H1 (cell line): ENCODE measurements at regions not wholly inside any gene's neighbourhood (a gene's known extent, or its start where the extent isn't known, plus 50 kb on each side); places are given as distances from the start of the nearest gene placed in this dataset.

Experiments
- CTCF ChIA-PET: fragments of 300-600 bp; sonication (Branson Sonifier 250); formaldehyde crosslinking; loops from one replicate; lab custom pipeline; 2021; ENCODE audit not compliant: partially characterized antibody; lab: Charles Lee
- POLR2A ChIA-PET: fragments of 300-600 bp; sonication (Branson Sonifier 250); formaldehyde crosslinking; loops from one replicate; lab custom pipeline; 2021; ENCODE audit warnings: inconsistent platforms; ENCODE audit not compliant: partially characterized antibody; lab: Charles Lee
- DNase-seq, 2 experiments: peaks; one replicate each; pipeline versions ENCODE4 v3.0.0 to v3.0.0-alpha.2; 2010 to 2022; ENCODE audit warnings: low spot score in 2 of 2, low read depth in 1 of 2, mixed read lengths in 1 of 2
- FAIRE-seq: peaks from 2 replicates; lab custom pipeline; 2011; peaks lifted over from hg19 to GRCh38; lab: Jason Lieb, UNC
- H2AFZ ChIP-seq: 2 replicates; pipeline ENCODE4 v1.8.1; 2012; ENCODE audit warnings: low read length, inconsistent platforms
- H2AK5ac ChIP-seq: 2 replicates; pipeline ENCODE4 v1.6.1; 2013; ENCODE audit warnings: low read depth, low read length
- H2BK120ac ChIP-seq: replicated peaks from 2 replicates; pipeline ENCODE3; 2013; ENCODE audit warnings: low read depth, low read length, inconsistent platforms
- H2BK12ac ChIP-seq: 2 replicates; pipeline ENCODE4 v1.6.1; 2013; ENCODE audit warnings: low read depth, low read length
- H2BK15ac ChIP-seq: 2 replicates; pipeline ENCODE4 v1.6.1; 2013; ENCODE audit warnings: low read length
- H2BK20ac ChIP-seq: 2 replicates; pipeline ENCODE4 v1.6.1; 2013; ENCODE audit warnings: low read length
- H2BK5ac ChIP-seq: 2 replicates; pipeline ENCODE4 v1.6.1; 2013; ENCODE audit warnings: low read depth, low read length
- H3K14ac ChIP-seq: 2 replicates; pipeline ENCODE4 v1.6.1; 2013; ENCODE audit warnings: inconsistent platforms; ENCODE audit not compliant: insufficient read length
- H3K18ac ChIP-seq: 2 replicates; pipeline ENCODE4 v1.6.1; 2013; ENCODE audit warnings: low read length; ENCODE audit errors: extremely low read depth
- H3K23ac ChIP-seq: 2 replicates; pipeline ENCODE4 v1.6.1; 2013; ENCODE audit warnings: inconsistent platforms; ENCODE audit not compliant: insufficient read length
- H3K23me2 ChIP-seq: 2 replicates; pipeline ENCODE4 v1.6.1; 2013; ENCODE audit warnings: low read depth, low read length
- H3K27ac ChIP-seq: 2 replicates; pipeline ENCODE4 v1.6.1; 2011; ENCODE audit warnings: low read depth, low read length, inconsistent platforms
- H3K27me3 ChIP-seq, 4 experiments: replicated peaks in 1 of 4; 1 replicate in 1 of 4; 2 replicates in 3 of 4; pipeline versions ENCODE4 v1.6.1 to v1.8.1; 2011 to 2013; ENCODE audit warnings: low read length in 3 of 4, mild to moderate bottlenecking in 3 of 4, inconsistent platforms in 2 of 4, mixed read lengths in 2 of 4, moderate library complexity in 1 of 4; ENCODE audit not compliant: control insufficient read depth in 3 of 4, insufficient read depth in 3 of 4; ENCODE audit errors: extremely low read depth in 1 of 4
- H3K36me3 ChIP-seq, 4 experiments: 2 replicates each; pipeline versions ENCODE4 v1.6.1 to v1.8.1; 2011 to 2013; ENCODE audit warnings: mild to moderate bottlenecking in 4 of 4, low read length in 3 of 4, moderate library complexity in 2 of 4, control low read depth in 1 of 4, inconsistent platforms in 1 of 4; ENCODE audit not compliant: insufficient read depth in 4 of 4, control insufficient read depth in 2 of 4
- H3K4ac ChIP-seq: replicated peaks from 2 replicates; pipeline ENCODE3; 2013; ENCODE audit warnings: low read length, low read depth, mixed read lengths, inconsistent platforms; ENCODE audit not compliant: insufficient read length
- H3K4me1 ChIP-seq, 4 experiments: replicated peaks in 1 of 4; 1 replicate in 1 of 4; 2 replicates in 3 of 4; pipeline versions ENCODE4 v1.6.1 to v1.8.1; 2011 to 2013; ENCODE audit warnings: low read length in 3 of 4, inconsistent platforms in 2 of 4, mixed read lengths in 1 of 4; ENCODE audit not compliant: insufficient read depth in 4 of 4, control insufficient read depth in 3 of 4
- H3K4me2 ChIP-seq, 2 experiments: 2 replicates each; pipeline versions ENCODE4 v1.6.1 to v1.8.1; 2011 to 2013; ENCODE audit warnings: low read depth in 2 of 2, low read length in 2 of 2, control low read depth in 1 of 2, inconsistent platforms in 1 of 2, mild to moderate bottlenecking in 1 of 2; ENCODE audit not compliant: insufficient read depth in 1 of 2
- H3K4me3 ChIP-seq, 4 experiments: fragments of 200-600, 300-600 bp in 1 of 4; sonication (generic), shearing (Covaris generic), sonication (Bioruptor Twin) in 1 of 4; 2 replicates each; pipeline versions ENCODE4 v1.5.1 to v1.8.1; 2011 to 2016; ENCODE audit warnings: low read length in 4 of 4, low read depth in 3 of 4, control low read depth in 2 of 4, inconsistent platforms in 2 of 4, mild to moderate bottlenecking in 2 of 4, mixed read lengths in 1 of 4, moderate library complexity in 1 of 4; ENCODE audit not compliant: insufficient read depth in 2 of 4; ENCODE audit errors: extremely low read depth in 1 of 4
- H3K56ac ChIP-seq: replicated peaks from 2 replicates; pipeline ENCODE3; 2013; ENCODE audit warnings: low read depth, mild to moderate bottlenecking, mixed read lengths, low read length, inconsistent platforms; ENCODE audit not compliant: insufficient read length
- H3K79me1 ChIP-seq: 2 replicates; pipeline ENCODE4 v1.6.1; 2013; ENCODE audit warnings: low read depth, low read length, control low read depth
- H3K79me2 ChIP-seq, 2 experiments: 2 replicates each; pipeline versions ENCODE4 v1.6.1 to v1.8.1; 2012 to 2013; ENCODE audit warnings: low read length in 2 of 2, mild to moderate bottlenecking in 2 of 2, inconsistent platforms in 1 of 2; ENCODE audit not compliant: insufficient read depth in 2 of 2, control insufficient read depth in 1 of 2
- H3K9ac ChIP-seq, 4 experiments: replicated peaks in 1 of 4; 1 replicate in 1 of 4; 2 replicates in 3 of 4; pipeline versions ENCODE4 v1.6.1 to v1.8.1; 2011 to 2013; ENCODE audit warnings: low read depth in 3 of 4, low read length in 3 of 4, control low read depth in 2 of 4, mild to moderate bottlenecking in 2 of 4, moderate library complexity in 2 of 4, inconsistent platforms in 1 of 4; ENCODE audit errors: extremely low read depth in 1 of 4
- H3K9me3 ChIP-seq, 2 experiments: 2 replicates each; pipeline versions ENCODE4 v1.6.1 to v1.8.1; 2012 to 2013; ENCODE audit warnings: mild to moderate bottlenecking in 2 of 2, moderate library complexity in 2 of 2, control low read depth in 1 of 2, inconsistent platforms in 1 of 2, low read depth in 1 of 2, low read length in 1 of 2, mixed read lengths in 1 of 2; ENCODE audit not compliant: insufficient read depth in 2 of 2
- H4K20me1 ChIP-seq, 2 experiments: replicated peaks in 1 of 2; 2 replicates each; pipeline versions ENCODE3 to v1.8.1; 2011 to 2013; ENCODE audit warnings: inconsistent platforms in 2 of 2, low read length in 2 of 2, mild to moderate bottlenecking in 1 of 2; ENCODE audit not compliant: insufficient read depth in 2 of 2, control insufficient read depth in 1 of 2
- H4K5ac ChIP-seq: 2 replicates; pipeline ENCODE4 v1.6.1; 2013; ENCODE audit warnings: low read length, low read depth, mixed read lengths, inconsistent platforms; ENCODE audit not compliant: insufficient read length
- H4K8ac ChIP-seq: 2 replicates; pipeline ENCODE4 v1.8.0; 2013; ENCODE audit warnings: mild to moderate bottlenecking, moderate library complexity, low read length, inconsistent platforms; ENCODE audit not compliant: insufficient read depth; ENCODE audit errors: extremely low read depth
- H4K91ac ChIP-seq: replicated peaks from 2 replicates; pipeline ENCODE3; 2013; ENCODE audit warnings: low read length, mixed read lengths, inconsistent platforms; ENCODE audit not compliant: insufficient read length
- BACH1 ChIP-seq: IDR thresholded peaks from 2 replicates; pipeline ENCODE4 v1.6.1; 2012; ENCODE audit warnings: low read length, improper control_type of control experiment
- CHD1 ChIP-seq: IDR thresholded peaks from 2 replicates; pipeline ENCODE4 v1.6.1; 2012; ENCODE audit warnings: low read depth, low read length, improper control_type of control experiment
- CHD2 ChIP-seq: IDR thresholded peaks from 2 replicates; pipeline ENCODE4 v1.6.1; 2012; ENCODE audit warnings: low read length, improper control_type of control experiment
- E2F6 ChIP-seq: IDR thresholded peaks from 2 replicates; pipeline ENCODE4 v1.6.1; 2012; ENCODE audit warnings: inconsistent platforms
- FOSL1 ChIP-seq: IDR thresholded peaks from 2 replicates; pipeline ENCODE4 v1.6.1; 2011; ENCODE audit warnings: mild to moderate bottlenecking, low read depth, low read length, moderate library complexity; ENCODE audit not compliant: insufficient read depth
- GABPA ChIP-seq: IDR thresholded peaks from 2 replicates; pipeline ENCODE4 v1.6.1; 2011; ENCODE audit warnings: mild to moderate bottlenecking, low read length, moderate library complexity, borderline replicate concordance; ENCODE audit not compliant: insufficient read depth
- GTF2F1 ChIP-seq: IDR thresholded peaks from 2 replicates; pipeline ENCODE4 v1.6.1; 2012; ENCODE audit warnings: low read depth, low read length, improper control_type of control experiment, borderline replicate concordance
- HDAC6 ChIP-seq: IDR thresholded peaks from one replicate; pipeline ENCODE4 v1.7.1; 2012; ENCODE audit warnings: low read depth, mild to moderate bottlenecking, inconsistent platforms, low read length, moderate library complexity
- KDM1A ChIP-seq: fragments of 200-600, 300-600 bp; sonication (generic); IDR thresholded peaks from 2 replicates; pipeline ENCODE4 v1.7.1; 2016; ENCODE audit warnings: mild to moderate bottlenecking, low read length, borderline replicate concordance
- RNF2 ChIP-seq: fragments of 200-900, 300-1000 bp; sonication (generic); IDR thresholded peaks from 2 replicates; pipeline ENCODE4 v1.7.1; 2016; ENCODE audit warnings: borderline replicate concordance, low read depth, mild to moderate bottlenecking, antibody characterized with exemption, low read length; ENCODE audit not compliant: poor library complexity, severe bottlenecking; ENCODE audit errors: missing control alignments
- SP1 ChIP-seq: IDR thresholded peaks from 2 replicates; pipeline ENCODE4 v1.6.1; 2011; ENCODE audit warnings: low read depth, low read length
- SUZ12 ChIP-seq: fragments of 200-600 bp; sonication (generic); IDR thresholded peaks from 2 replicates; pipeline ENCODE4 v1.6.1; 2012; ENCODE audit warnings: mild to moderate bottlenecking, inconsistent platforms, low read length, moderate library complexity, mixed read lengths
- TAF1 ChIP-seq: IDR thresholded peaks from 2 replicates; pipeline ENCODE4 v1.6.1; 2011; ENCODE audit warnings: mild to moderate bottlenecking, low read depth, low read length
- TCF12 ChIP-seq: IDR thresholded peaks from 2 replicates; pipeline ENCODE4 v1.6.1; 2011; ENCODE audit warnings: low read depth, mild to moderate bottlenecking, low read length
- whole genome bisulfite sequencing, 2 experiments: shearing (Covaris generic) in 1 of 2; methylation state at CpG; one replicate each; pipeline versions ENCODE4 v1.1.6 to v1.1.7; 2013 to 2015; ENCODE audit warnings: low lambda C conversion rate in 2 of 2, mixed read lengths in 2 of 2, inconsistent platforms in 1 of 2, low coverage in 1 of 2, missing lambda C conversion rate in 1 of 2; ENCODE audit not compliant: insufficient replicate concordance in 2 of 2, insufficient coverage in 1 of 2, insufficient read length in 1 of 2; ENCODE audit errors: extremely low coverage in 1 of 2, missing lambda C conversion rate in 1 of 2; 5-methylcytosine and 5-hydroxymethylcytosine counted together

GRCh38 chr3:182046166-182046764 lies 334.5 kb downstream of the SOX2 start:
- POLR2A ChIA-PET = no interaction called here
- Histone ChIP-seq H2AFZ (no peak overlapping the region), H3K79me1 (no peaks in the 10 kb centered on the region), H2BK5ac (no peak overlapping the region), H3K4me3 (no peak overlapping the region), H3K14ac (no peak overlapping the region), H3K4me1 (no peaks in the 10 kb centered on the region), H3K4me2 (no peak overlapping the region), H2BK20ac (no peak overlapping the region), H4K20me1 (no peaks in the 10 kb centered on the region), H3K79me2 (no peaks in the 10 kb centered on the region), H3K23ac (no peak overlapping the region), H2BK12ac (no peak overlapping the region), H3K9me3 (no peaks in the 10 kb centered on the region), H3K9ac (no peak overlapping the region), H3K4ac (no peak overlapping the region), H3K27me3 (no peaks in the 10 kb centered on the region), H3K23me2 (no peaks in the 10 kb centered on the region), H2BK120ac (no peak overlapping the region), H4K5ac (no peak overlapping the region), H3K27ac (no peak overlapping the region), H3K56ac (no peak overlapping the region), H3K18ac (no peak overlapping the region), H2BK15ac (no peak overlapping the region), H2AK5ac (no peak overlapping the region), H4K8ac (no peak overlapping the region; the same call in 1 of the 2 replicates), H3K36me3 (no peaks in the 10 kb centered on the region), H4K91ac (no peak overlapping the region)
- FAIRE-seq (no peak), DNase-seq (no peak)
- CTCF ChIA-PET = interaction anchor here (0.7 kb wide), 1 partner anchor 11 kb away, joined by 3 read pairs; no protein-coding TSS in a partner anchor
- 95% methylated on average over 11 of the region's 11 CpGs; no CpG with 5 or more reads in 1 of the 2 experiments for WGBS, 2 experiments
- no peak for TF ChIP-seq CHD1
- no peak for TF ChIP-seq GTF2F1
- no peak for TF ChIP-seq GABPA
- no peak for TF ChIP-seq KDM1A
- no peak for TF ChIP-seq BACH1
- no peak for TF ChIP-seq TAF1
- TF ChIP-seq RNF2 = no peak
- no peak for TF ChIP-seq CHD2
- TF ChIP-seq TCF12 = no peak
- no peak for TF ChIP-seq HDAC6
- TF ChIP-seq SUZ12 = no peak
- TF ChIP-seq FOSL1 = no peak
- no peak for TF ChIP-seq SP1
- no peak for TF ChIP-seq E2F6
